Aorta (tissue), 5 donors: ENCODE measurements at regions not wholly inside any gene's neighbourhood (a gene's known extent, or its start where the extent isn't known, plus 50 kb on each side); places are given as distances from the start of the nearest gene placed in this dataset.

Experiments used
- ATAC-seq: fragments of 200-7000 bp; cut with Tn5 transposase; one replicate; pipeline ENCODE4 v1.9.1; 2022; ENCODE audit warnings: moderate library complexity; ENCODE audit not compliant: low FRiP score
- DNase-seq, 2 donors: peaks; one replicate each; pipeline ENCODE4 v3.0.0-alpha.2; 2020
- H3K27ac ChIP-seq, 2 donors: one replicate each; pipeline ENCODE4 v1.5.1; 2013; ENCODE audit warnings: low read length in 2 of 2, mild to moderate bottlenecking in 2 of 2, moderate library complexity in 2 of 2, control low read depth in 1 of 2, inconsistent platforms in 1 of 2, low read depth in 1 of 2
- H3K27me3 ChIP-seq, 2 donors: one replicate each; pipeline ENCODE4 v1.6.1; 2013; ENCODE audit warnings: control low read depth in 1 of 2, low read length in 1 of 2, mild to moderate bottlenecking in 1 of 2, moderate library complexity in 1 of 2; ENCODE audit not compliant: insufficient read depth in 2 of 2, control insufficient read depth in 1 of 2
- H3K36me3 ChIP-seq, 2 donors: one replicate each; pipeline ENCODE4 v1.6.1; 2013; ENCODE audit warnings: control low read depth in 1 of 2, low read length in 1 of 2, mild to moderate bottlenecking in 1 of 2; ENCODE audit not compliant: insufficient read depth in 2 of 2, control insufficient read depth in 1 of 2
- H3K4me1 ChIP-seq, 2 donors: one replicate each; pipeline ENCODE4 v1.6.1; 2013; ENCODE audit warnings: low read length in 2 of 2, control low read depth in 1 of 2, mild to moderate bottlenecking in 1 of 2, moderate library complexity in 1 of 2; ENCODE audit not compliant: insufficient read depth in 2 of 2, control insufficient read depth in 1 of 2
- H3K4me3 ChIP-seq, 2 donors: one replicate each; pipeline ENCODE4 v1.5.1; 2013; ENCODE audit warnings: low read length in 2 of 2, control low read depth in 1 of 2, mild to moderate bottlenecking in 1 of 2
- H3K9me3 ChIP-seq: one replicate; pipeline ENCODE4 v1.6.1; 2013; ENCODE audit warnings: mild to moderate bottlenecking, low read length; ENCODE audit not compliant: control insufficient read depth
- WGBS, 2 donors: extraction: QIAGEN DNeasy Blood & Tissue Kit; methylation state at CpG; one replicate each; pipeline ENCODE4 v1.1.7; 2013; 5-methylcytosine and 5-hydroxymethylcytosine counted together
- intact Hi-C, 2 donors: fragments of 100-400 bp; cut with DNase I; formaldehyde crosslinking; loops; one replicate each; pipeline versions ENCODE4 v1.14.2 to v1.15.0; 2022
- donor health status: healthy with polysubstance abuse.
- donor health status: Bipolar disorder and iron deficiency.
- donor health status: DM: no; HTN: no; CAD: no.
- donor health status: DM: no; HTN: no; CAD: no.
- donor health status: DM: yes; HTN: yes; CAD: no.

GRCh38 chr1:13896932-13897331 lies 196.9 kb downstream of the PRDM2 start:
- Histone ChIP-seq H3K4me1 (no peaks in the 10 kb centered on the region), H3K27me3 (no peaks in the 10 kb centered on the region), H3K27ac (no peak overlapping the region), H3K36me3 (no peaks in the 10 kb centered on the region), H3K9me3 (no peaks in the 10 kb centered on the region), H3K4me3 (no peak overlapping the region)
- DNase-seq, result no peak
- WGBS, 2 donors, result 88 to 90% methylated on average over 2 of the region's 2 CpGs
- no peak for ATAC-seq
- intact Hi-C loops, result no loop called here

- Histone ChIP-seq H3K27ac (no peak overlapping the region), H3K9me3 (no peaks in the 10 kb centered on the region), H3K36me3 (no peaks in the 10 kb centered on the region), H3K27me3 (no peaks in the 10 kb centered on the region), H3K4me1 (no peaks in the 10 kb centered on the region), H3K4me3 (no peak overlapping the region)
- WGBS, 2 donors, result 79 to 82% methylated on average over 6 of the region's 6 CpGs
- no peak for ATAC-seq
- intact Hi-C loops, result no loop called here
- no peak for DNase-seq
These were observed 198.4 kb downstream of the PRDM2 start for GRCh38 chr1:13898406-13898805.

GRCh38 chr1:13899856-13900255 lies 199.9 kb downstream of the PRDM2 start:
- ATAC-seq (no peak), DNase-seq (no peak)
- no peaks in the 10 kb centered on the region for H3K27me3 ChIP-seq
- WGBS, 2 donors, result 82 to 89% methylated on average over 7 of the region's 7 CpGs
- H3K36me3 ChIP-seq, result no peaks in the 10 kb centered on the region
- intact Hi-C loops, result no loop called here
- H3K4me1 ChIP-seq, result no peaks in the 10 kb centered on the region
- H3K27ac ChIP-seq, result no peak overlapping the region
- no peak overlapping the region for H3K4me3 ChIP-seq
- H3K9me3 ChIP-seq, result peaks cover 5% of the 10 kb centered on the region

- Histone ChIP-seq H3K9me3 (peaks cover 5% of the 10 kb centered on the region), H3K27me3 (no peaks in the 10 kb centered on the region), H3K27ac (no peak overlapping the region), H3K36me3 (no peaks in the 10 kb centered on the region), H3K4me3 (no peak overlapping the region), H3K4me1 (no peaks in the 10 kb centered on the region)
- 63 to 70% methylated on average over 1 of the region's 1 CpG for whole genome bisulfite sequencing, 2 donors
- ATAC-seq (no peak), DNase-seq (no peak)
- intact Hi-C loops, result no loop called here
These were observed 200.6 kb downstream of the PRDM2 start for GRCh38 chr1:13900583-13900982.

GRCh38 chr1:13901039-13901438 lies 201.1 kb downstream of the PRDM2 start:
- no peak overlapping the region for H3K27ac ChIP-seq
- H3K4me3 ChIP-seq, result no peak overlapping the region
- no peaks in the 10 kb centered on the region for H3K36me3 ChIP-seq
- intact Hi-C loops, result no loop called here
- ATAC-seq (no peak), DNase-seq (no peak)
- H3K9me3 ChIP-seq, result peaks cover 5% of the 10 kb centered on the region
- H3K27me3 ChIP-seq, result no peaks in the 10 kb centered on the region
- no peaks in the 10 kb centered on the region for H3K4me1 ChIP-seq
- 35 to 44% methylated on average over 10 of the region's 10 CpGs for whole genome bisulfite sequencing, 2 donors

GRCh38 chr1:13901597-13901996 lies 201.6 kb downstream of the PRDM2 start:
- no peak overlapping the region for H3K27ac ChIP-seq

GRCh38 chr1:13908128-13908527 lies 208.1 kb downstream of the PRDM2 start:
- DNase-seq (no peak), ATAC-seq (no peak)
- peaks cover 5% of the 10 kb centered on the region for H3K9me3 ChIP-seq
- peaks cover 0 to 3% of the 10 kb centered on the region in 2 donors for H3K4me1 ChIP-seq
- WGBS, 2 donors, result 46 to 48% methylated on average over 3 of the region's 3 CpGs
- no peaks in the 10 kb centered on the region for H3K27me3 ChIP-seq
- H3K36me3 ChIP-seq, result no peaks in the 10 kb centered on the region
- no peak overlapping the region for H3K27ac ChIP-seq
- H3K4me3 ChIP-seq, result no peak overlapping the region
- intact Hi-C loops, result no loop called here

More at GRCh38 chr1:13901597-13901996, 201.6 kb downstream of the PRDM2 start:
- Histone ChIP-seq H3K36me3 (no peaks in the 10 kb centered on the region), H3K27me3 (no peaks in the 10 kb centered on the region), H3K9me3 (peaks cover 5% of the 10 kb centered on the region), H3K4me1 (no peaks in the 10 kb centered on the region), H3K4me3 (no peak overlapping the region)
- 79 to 86% methylated on average over 6 of the region's 6 CpGs for WGBS, 2 donors
- ATAC-seq, result no peak
- intact Hi-C loops, result no loop called here
- no peak for DNase-seq

- no peaks in the 10 kb centered on the region for H3K27me3 ChIP-seq
- no peak overlapping the region for H3K27ac ChIP-seq
- no peak for ATAC-seq
- DNase-seq, result no peak
- intact Hi-C loops, result no loop called here
- WGBS, 2 donors, result 87 to 89% methylated on average over 8 of the region's 8 CpGs
- no peaks in the 10 kb centered on the region for H3K36me3 ChIP-seq
- H3K4me1 ChIP-seq, result peaks cover 0 to 3% of the 10 kb centered on the region in 2 donors
- no peak overlapping the region for H3K4me3 ChIP-seq
- peaks cover 2% of the 10 kb centered on the region for H3K9me3 ChIP-seq
These were observed 212.0 kb downstream of the PRDM2 start for GRCh38 chr1:13911697-13912619.

GRCh38 chr1:13913396-13913795 lies 213.4 kb downstream of the PRDM2 start:
- Histone ChIP-seq H3K9me3 (peaks cover 2% of the 10 kb centered on the region), H3K27ac (no peak overlapping the region), H3K36me3 (no peaks in the 10 kb centered on the region), H3K27me3 (no peaks in the 10 kb centered on the region), H3K4me1 (no peaks in the 10 kb centered on the region), H3K4me3 (no peak overlapping the region)
- intact Hi-C loops, result no loop called here
- 75 to 94% methylated on average over 1 of the region's 1 CpG for WGBS, 2 donors
- no peak for DNase-seq
- ATAC-seq, result no peak
